Brain microvascular endothelial cell (primary cell): ENCODE measurements at regions not wholly inside any gene's neighbourhood (a gene's known extent, or its start where the extent isn't known, plus 50 kb on each side); places are given as distances from the start of the nearest gene placed in this dataset.

ENCODE experiments used
- DNase-seq: peaks from one replicate; pipeline ENCODE4 v3.0.0-alpha.2; 2020
- H3K27ac ChIP-seq: fragments of 250-450 bp; sonication (Bioruptor Pico); 2 replicates; pipeline ENCODE4 v1.5.1; 2020; ENCODE audit warnings: mild to moderate bottlenecking, moderate library complexity
- H3K27me3 ChIP-seq: fragments of 250-450 bp; sonication (Bioruptor Pico); replicated peaks from 2 replicates; pipeline ENCODE4 v1.5.1; 2020; ENCODE audit warnings: mild to moderate bottlenecking
- H3K36me3 ChIP-seq: fragments of 250-450 bp; sonication (Bioruptor Pico); replicated peaks from 2 replicates; pipeline ENCODE4 v1.5.1; 2020; ENCODE audit warnings: mild to moderate bottlenecking
- H3K4me3 ChIP-seq: 2 replicates; pipeline ENCODE4 v1.5.1; 2011; ENCODE audit warnings: low read depth, mild to moderate bottlenecking, control low read depth, low read length, moderate library complexity
- in situ Hi-C: cut with HindIII; loops from 2 replicates; pipeline ENCODE4 v1.10.0; 2017; ENCODE audit warnings: low sequenced_read_pairs, low pct_ligation_motif_present
- TF ChIP-seq, protein P1 (sequence below): IDR thresholded peaks from 2 replicates; pipeline ENCODE4 v1.5.1; 2011; ENCODE audit warnings: low read depth, mild to moderate bottlenecking, moderate library complexity, low read length, control low read depth, inconsistent platforms; ENCODE audit errors: missing control alignments

DNA sequence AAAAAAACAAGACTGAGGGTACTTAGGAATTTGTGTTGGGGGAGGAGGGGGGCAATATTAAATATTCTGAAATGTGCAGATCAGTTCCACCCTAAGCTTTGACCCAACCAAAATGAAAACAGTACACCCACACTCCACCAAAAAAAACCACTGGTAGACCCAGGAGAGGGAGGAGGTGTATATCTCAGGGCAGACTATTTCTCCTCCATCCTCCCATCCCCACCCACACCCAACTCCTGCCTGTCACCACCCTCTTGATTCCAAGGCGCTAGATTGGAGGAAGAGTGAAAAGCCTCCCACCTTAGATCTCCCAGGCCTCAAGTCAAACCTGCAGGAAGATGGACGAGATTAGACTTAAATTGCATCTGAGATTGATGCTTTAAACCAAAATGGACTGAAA is 76.6 kb upstream of the SRD5A3 start:
- H3K27ac ChIP-seq = no peak overlapping the region
- TF ChIP-seq, protein P1, sequence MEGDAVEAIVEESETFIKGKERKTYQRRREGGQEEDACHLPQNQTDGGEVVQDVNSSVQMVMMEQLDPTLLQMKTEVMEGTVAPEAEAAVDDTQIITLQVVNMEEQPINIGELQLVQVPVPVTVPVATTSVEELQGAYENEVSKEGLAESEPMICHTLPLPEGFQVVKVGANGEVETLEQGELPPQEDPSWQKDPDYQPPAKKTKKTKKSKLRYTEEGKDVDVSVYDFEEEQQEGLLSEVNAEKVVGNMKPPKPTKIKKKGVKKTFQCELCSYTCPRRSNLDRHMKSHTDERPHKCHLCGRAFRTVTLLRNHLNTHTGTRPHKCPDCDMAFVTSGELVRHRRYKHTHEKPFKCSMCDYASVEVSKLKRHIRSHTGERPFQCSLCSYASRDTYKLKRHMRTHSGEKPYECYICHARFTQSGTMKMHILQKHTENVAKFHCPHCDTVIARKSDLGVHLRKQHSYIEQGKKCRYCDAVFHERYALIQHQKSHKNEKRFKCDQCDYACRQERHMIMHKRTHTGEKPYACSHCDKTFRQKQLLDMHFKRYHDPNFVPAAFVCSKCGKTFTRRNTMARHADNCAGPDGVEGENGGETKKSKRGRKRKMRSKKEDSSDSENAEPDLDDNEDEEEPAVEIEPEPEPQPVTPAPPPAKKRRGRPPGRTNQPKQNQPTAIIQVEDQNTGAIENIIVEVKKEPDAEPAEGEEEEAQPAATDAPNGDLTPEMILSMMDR = no peak
- in situ Hi-C loops = no loop called here
- no peaks in the 10 kb centered on the region for H3K27me3 ChIP-seq
- no peak for DNase-seq
- H3K4me3 ChIP-seq = no peak overlapping the region
- H3K36me3 ChIP-seq = no peaks in the 10 kb centered on the region

DNA sequence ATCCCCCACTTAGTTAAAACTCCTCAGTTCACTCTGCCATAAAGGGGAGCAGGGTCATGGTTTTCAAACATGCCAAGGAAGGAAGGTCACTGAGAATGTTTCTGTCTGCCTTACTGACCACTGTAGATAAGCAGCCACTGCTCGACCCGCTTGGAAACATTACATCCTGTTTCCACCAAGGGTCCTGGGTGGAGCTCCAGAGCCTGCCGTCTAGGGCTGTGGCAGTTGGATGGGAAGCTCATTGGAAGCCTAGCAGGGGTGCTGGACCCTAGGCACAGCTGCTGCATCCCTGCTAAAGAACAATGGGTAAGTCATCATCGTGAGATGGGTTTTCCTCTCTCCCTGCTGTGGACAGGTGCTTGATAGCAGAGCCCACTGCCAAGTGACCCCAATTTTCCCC is 76.0 kb upstream of the SRD5A3 start:
- H3K4me3 ChIP-seq = no peak overlapping the region
- H3K36me3 ChIP-seq = no peaks in the 10 kb centered on the region
- DNase-seq = no peak
- H3K27me3 ChIP-seq = no peaks in the 10 kb centered on the region
- in situ Hi-C loops = no loop called here
- TF ChIP-seq, protein P1 = no peak
- no peak overlapping the region for H3K27ac ChIP-seq

DNA sequence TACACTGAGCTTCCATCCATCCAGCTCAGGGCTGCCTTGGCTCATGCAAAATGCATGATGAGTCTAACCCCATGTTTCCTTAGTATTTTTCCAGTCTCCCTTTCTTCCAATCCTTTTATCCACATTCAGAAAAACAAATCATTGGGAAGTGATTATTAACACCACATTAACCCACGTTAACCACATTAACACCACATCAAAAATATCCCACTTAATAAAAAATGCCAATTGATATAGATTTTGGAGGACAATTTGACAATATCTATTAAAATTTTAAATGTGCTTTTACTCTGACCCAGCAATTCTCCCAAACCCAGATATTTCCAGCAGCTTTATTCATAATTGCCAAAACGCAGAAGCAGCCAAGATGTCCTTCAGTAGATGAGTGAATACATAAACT is 75.6 kb upstream of the SRD5A3 start:
- no peaks in the 10 kb centered on the region for H3K36me3 ChIP-seq
- H3K4me3 ChIP-seq = no peak overlapping the region
- in situ Hi-C loops = no loop called here
- DNase-seq = no peak
- TF ChIP-seq, protein P1 = no peak
- H3K27ac ChIP-seq = no peak overlapping the region
- H3K27me3 ChIP-seq = no peaks in the 10 kb centered on the region

DNA sequence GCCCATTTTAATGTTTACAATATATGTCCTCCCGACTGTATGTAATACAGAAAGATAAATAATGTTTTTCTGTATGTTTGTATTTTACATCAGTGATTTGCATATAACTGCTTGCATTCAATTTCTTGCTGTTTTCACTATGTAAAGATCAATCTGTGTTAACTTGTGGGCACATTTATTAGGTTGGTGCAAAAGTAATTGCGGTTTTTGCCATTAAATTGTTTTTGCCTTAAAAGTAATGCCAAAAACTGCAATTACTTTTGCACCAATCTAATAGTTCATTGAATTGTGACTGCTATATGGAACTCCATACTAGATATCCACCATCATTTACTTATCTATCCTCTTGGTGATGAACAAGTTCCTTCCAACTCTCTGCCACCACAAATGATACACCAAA is 73.9 kb upstream of the SRD5A3 start:
- in situ Hi-C loops = no loop called here
- Histone ChIP-seq H3K27me3 (no peaks in the 10 kb centered on the region), H3K27ac (no peak overlapping the region), H3K4me3 (no peak overlapping the region), H3K36me3 (no peaks in the 10 kb centered on the region)
- TF ChIP-seq, protein P1 = no peak
- no peak for DNase-seq

DNA sequence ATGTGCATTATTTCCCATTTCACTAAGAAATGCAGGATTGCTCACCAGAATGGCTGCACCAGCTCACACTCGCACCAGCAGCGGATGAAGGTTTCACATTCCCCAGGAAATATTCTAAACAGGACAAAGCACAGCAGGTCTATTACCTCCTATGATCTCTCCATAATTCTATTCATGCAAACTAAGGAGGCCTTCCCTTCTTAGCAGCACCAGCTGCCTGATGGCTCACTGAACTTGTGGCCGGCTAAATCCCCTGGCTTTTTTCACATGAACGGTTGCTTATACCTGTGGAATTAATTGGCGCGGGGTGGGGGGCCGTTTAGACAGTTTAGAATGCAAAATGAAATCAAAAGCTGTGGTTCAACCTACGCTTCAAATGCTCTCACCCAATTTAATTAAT is 73.5 kb upstream of the SRD5A3 start:
- no peaks in the 10 kb centered on the region for H3K36me3 ChIP-seq
- H3K27ac ChIP-seq = no peak overlapping the region
- no peak for DNase-seq
- in situ Hi-C loops = no loop called here
- TF ChIP-seq, protein P1 = no peak
- H3K4me3 ChIP-seq = no peak overlapping the region
- H3K27me3 ChIP-seq = no peaks in the 10 kb centered on the region

DNA sequence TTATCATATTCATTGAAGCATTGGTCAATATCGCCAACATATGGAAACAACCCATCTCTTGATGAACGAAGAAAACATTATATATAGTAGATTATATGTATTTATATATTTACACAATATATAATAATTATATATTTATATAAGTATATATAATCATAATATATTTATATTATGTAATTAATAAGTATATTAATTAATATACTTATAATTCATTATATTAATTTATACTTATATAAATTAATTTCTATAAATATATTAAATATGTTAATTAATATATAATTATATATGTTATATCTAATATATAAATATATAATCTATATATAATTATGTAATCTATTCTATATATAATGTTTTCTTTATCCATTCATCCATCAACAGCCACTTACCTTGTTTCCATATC is 69.0 kb upstream of the SRD5A3 start:
- H3K27ac ChIP-seq = no peak overlapping the region
- H3K27me3 ChIP-seq = no peaks in the 10 kb centered on the region
- DNase-seq = no peak
- TF ChIP-seq, protein P1 = no peak
- no peak overlapping the region for H3K4me3 ChIP-seq
- no peaks in the 10 kb centered on the region for H3K36me3 ChIP-seq
- in situ Hi-C loops = no loop called here
